GM12874 (cell line): ENCODE measurements at regions not wholly inside any gene's neighbourhood (a gene's known extent, or its start where the extent isn't known, plus 50 kb on each side); places are given as distances from the start of the nearest gene placed in this dataset.

Source experiments
- TF ChIP-seq, protein P1 (sequence below): IDR thresholded peaks from 2 replicates; pipeline ENCODE4 v1.5.1; 2011; ENCODE audit warnings: low read depth, mild to moderate bottlenecking, control low read depth, low read length, moderate library complexity; ENCODE audit not compliant: insufficient read depth

DNA sequence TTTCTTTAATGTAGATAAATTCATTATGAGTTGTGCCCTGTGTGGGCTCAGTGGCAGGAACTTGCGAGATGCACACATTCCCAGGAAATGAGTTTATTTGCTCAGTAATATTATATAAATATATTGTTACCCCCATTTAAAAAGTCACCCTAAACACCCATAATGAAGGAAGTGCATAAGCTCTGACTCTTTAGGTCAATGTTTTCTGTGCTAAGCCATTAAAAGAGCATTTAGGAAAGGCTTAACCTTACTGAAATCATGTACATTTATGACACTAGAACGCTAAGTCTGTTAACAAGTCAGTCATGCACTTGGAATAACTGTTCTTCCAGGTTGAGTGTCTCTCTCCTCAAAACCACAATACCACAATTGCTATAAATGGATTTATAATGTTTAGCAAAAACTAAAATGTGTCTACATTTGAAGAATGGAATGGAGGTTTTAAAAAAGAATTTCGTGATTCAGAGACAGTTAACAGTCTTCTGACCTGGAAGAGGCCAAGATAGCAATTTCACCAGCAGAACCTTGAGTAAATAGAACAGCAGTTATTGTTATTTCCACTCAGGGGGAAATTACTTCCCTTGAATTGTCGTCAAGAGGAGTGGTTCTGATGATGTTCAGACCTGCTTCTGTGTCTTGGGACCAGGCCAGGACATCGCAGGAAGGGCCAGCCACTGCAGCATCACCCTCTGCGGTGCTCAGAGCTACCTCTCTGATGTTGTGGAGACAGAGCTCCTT, 91.1 kb upstream of the VEGFC start:
- TF ChIP-seq, protein P1, sequence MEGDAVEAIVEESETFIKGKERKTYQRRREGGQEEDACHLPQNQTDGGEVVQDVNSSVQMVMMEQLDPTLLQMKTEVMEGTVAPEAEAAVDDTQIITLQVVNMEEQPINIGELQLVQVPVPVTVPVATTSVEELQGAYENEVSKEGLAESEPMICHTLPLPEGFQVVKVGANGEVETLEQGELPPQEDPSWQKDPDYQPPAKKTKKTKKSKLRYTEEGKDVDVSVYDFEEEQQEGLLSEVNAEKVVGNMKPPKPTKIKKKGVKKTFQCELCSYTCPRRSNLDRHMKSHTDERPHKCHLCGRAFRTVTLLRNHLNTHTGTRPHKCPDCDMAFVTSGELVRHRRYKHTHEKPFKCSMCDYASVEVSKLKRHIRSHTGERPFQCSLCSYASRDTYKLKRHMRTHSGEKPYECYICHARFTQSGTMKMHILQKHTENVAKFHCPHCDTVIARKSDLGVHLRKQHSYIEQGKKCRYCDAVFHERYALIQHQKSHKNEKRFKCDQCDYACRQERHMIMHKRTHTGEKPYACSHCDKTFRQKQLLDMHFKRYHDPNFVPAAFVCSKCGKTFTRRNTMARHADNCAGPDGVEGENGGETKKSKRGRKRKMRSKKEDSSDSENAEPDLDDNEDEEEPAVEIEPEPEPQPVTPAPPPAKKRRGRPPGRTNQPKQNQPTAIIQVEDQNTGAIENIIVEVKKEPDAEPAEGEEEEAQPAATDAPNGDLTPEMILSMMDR: no peak

DNA sequence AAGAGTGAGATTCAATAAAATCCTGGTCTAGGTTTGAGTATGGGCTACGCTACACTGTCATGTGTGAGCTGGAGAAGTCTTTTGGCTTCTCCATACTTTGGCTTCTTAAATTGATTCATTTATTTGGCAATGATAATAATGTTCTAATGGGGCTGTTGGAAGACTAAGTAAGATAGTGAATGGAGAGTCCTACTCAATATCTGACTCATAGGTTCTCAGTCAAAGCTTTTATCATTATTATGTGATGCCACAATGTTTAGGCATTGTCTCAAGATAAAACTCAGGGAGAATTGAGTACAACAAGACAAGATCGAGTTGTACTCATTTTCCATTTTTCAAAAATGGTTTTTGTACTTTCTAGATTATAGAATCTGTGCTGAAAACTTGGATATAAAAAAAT, 92.5 kb upstream of the VEGFC start:
- TF ChIP-seq, protein P1: no peak

DNA sequence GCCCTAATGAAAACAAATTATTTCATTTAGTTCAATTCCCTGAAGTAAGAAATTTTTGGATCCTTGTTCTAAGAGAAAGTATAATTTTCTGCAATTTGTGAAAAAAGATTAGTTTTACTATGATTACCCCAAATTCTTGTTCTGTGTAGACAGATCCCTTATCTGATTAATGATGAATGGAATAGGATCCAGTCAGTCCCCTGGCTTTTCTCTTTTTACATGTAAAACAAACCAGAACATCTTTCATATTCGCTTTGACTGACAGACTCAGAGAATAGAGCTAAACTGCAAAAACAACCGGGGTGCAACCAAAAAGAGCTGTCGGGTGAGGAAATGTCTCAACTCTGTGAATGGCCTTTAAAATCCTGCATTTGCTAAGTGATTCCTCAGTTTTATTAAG, 93.4 kb upstream of the VEGFC start:
- TF ChIP-seq, protein P1: no peak

DNA sequence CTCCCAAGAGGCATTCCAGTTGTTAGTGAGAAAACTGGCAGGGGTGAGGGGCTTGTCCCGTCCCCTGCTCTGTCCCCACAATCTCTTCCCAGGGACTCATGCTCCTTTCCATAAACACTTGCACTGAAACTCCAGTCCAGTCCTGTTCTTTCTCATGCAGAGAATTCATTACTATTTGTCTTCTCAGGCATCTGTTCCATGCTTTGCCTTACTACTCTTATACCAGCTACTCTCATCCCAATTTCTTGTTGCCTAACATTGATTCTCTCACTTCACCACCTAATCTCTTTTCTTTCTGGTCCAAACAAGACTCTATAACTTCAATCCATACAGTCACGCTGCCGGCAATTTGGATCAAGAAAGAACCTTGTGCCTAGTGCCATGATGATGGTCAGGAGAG, 97.1 kb upstream of the VEGFC start:
- TF ChIP-seq, protein P1: no peak

DNA sequence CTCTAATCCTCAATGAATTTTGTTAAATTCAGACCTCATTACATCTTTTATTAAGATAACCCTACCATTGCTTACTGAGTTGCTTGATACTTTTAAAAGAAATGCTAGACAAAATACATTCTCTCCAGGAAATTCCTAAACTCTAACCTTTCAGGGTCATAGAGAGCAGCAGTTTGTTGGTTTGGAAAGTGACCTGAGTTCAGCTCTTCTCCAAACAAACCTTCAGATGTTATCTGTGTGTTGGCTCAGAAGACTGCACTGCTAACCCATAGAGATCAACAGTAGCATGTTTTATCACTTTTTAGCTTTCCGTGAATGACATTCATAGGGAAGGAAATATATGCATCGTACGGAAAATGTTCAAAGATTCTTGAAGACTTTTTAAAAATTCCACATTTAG, 101.8 kb upstream of the VEGFC start:
- TF ChIP-seq, protein P1: no peak

DNA sequence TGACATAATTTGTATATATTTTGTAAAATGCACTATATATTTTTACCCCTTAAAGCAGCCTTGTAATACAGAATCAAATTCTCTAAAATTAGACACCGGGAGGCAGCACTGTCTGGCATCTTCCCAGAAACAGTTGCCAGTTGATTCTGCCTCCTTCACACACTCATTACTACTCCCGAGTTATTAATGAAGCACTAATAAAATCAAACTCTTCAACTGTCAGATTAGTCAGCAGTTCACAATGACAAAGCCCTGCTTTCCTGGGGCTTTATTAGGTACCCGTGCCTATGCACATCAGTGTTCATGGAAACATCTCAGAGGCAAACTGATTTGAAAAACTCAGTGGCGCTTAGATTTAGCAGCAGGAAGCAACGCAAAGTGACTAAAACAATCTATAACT, 103.5 kb upstream of the VEGFC start:
- TF ChIP-seq, protein P1: no peak

DNA sequence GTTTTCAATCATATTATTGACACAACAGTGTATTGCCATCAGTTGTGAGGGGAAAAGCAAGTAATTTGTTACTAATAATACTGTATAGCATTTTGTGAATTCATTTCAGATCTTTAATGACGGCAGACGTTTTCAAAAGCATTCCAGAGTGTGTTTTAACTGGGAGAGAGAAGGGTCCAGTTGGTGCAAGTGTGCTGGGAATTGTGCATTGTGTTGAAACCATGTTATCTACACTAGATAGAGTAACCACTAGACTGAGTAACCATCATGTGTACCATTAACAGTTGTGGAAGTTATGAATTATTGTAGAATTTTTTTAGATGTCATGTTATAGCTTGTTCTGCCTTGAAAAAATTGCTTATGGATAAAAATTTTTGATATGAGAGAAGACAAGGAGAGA, 104.5 kb upstream of the VEGFC start:
- TF ChIP-seq, protein P1: no peak
